GM19467 (cell line): ENCODE measurements at regions not wholly inside any gene's neighbourhood (a gene's known extent, or its start where the extent isn't known, plus 50 kb on each side); places are given as distances from the start of the nearest gene placed in this dataset.
"Not testable (repeated sequence)": the region's sequence is repeated elsewhere in the genome, so short reads cannot be mapped to it uniquely, and the experiment has no call there.

Experiments
- ATAC-seq: cut with Tn5 transposase; IDR thresholded peaks from one replicate; pipeline ENCODE4 v1.9.1; 2021; ENCODE audit warnings: mild to moderate bottlenecking, moderate library complexity; ENCODE audit not compliant: unreplicated experiment

DNA sequence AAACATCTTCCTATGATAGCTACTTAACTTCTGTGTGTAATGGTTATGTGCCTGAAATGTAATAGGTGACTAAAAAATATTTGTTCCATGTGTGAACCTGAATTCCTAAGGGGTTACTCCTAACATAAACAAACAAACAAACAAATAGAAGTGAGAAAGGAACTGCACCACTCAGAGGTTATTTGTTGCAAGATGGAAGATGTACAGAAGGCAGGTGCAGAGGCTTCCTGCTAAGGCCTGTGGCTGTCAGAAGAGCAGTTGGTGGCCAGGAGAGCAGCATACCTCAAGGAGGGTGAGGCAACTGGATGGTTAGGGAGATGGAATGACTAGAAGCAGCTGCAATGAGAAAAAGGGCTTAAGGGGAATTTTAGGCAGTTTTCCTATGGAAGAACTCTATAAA, 940.6 kb downstream of the TTLL7 start:
- no peak for ATAC-seq

DNA sequence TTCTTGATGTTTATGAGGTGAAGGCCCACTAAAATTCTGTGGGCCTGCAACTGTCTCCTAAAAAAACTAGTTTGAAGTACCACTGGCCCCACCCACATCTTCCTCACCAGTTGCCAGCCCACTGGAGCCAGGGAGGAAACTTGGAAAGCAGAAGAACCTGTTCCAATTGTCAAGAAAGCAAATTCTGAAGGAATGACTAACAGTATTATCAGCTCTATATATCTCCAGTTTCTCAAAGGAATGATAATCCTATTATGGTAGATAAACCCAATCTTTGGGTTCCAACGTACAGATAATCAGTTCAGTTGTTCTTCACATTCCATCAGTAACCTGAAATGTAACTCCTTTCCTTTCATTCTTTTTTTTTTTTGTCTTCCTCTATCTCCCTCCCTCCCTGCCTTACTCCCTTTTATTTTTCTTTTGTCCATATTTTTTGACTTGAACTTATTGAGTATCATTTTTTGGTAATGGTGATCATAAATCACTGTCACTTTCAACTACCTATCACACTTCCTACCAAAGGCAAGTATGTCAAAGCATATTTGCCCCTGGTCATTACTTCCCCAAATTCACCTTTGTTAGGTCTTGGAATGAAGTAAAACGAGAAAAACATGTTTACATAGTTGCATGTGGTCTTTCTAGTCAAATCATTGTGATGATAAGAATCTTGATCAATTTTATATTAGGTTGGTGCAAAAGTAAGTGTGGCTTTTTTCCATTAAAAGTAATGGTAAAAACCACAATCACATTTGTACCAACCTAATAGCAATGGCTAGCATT, 943.4 kb downstream of the TTLL7 start:
- ATAC-seq, result no peak

DNA sequence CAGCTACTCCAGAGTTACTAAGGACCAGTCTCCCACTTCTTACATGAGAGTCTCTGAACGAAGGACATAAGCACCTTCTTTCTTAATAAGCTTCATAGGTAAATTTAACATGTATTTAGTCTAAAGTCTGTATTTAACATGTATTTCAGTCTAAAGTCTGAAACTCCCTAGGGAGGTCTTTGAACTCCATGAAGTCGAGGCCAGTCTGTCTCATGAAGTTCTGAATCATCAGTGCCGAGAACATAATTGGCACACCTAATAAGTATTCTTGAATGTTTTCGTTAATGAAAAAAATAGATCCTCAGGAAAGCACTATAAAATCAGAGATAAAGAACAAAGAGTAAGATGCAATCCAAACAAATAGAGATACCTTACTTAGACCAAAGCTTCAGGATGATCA, 945.5 kb downstream of the TTLL7 start:
- ATAC-seq, result no peak

DNA sequence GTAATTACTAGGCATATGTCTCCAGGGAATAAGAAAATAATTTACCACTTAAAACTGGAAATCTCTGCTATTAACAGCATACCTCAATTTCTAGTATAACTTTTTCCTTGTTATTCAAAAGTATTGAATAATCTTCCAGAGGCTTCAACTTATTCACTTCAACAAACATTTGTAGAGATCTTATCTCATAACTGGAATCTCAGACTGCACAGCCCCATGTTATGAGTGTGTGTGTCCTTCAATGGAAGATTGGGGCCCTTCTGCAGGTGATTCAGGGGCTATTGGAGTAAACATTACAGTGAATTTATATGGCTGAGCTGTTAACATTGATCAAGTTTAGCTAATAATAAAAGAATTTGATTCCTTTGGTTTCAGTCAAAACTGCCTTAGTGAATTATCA, 946.1 kb downstream of the TTLL7 start:
- no peak for ATAC-seq

DNA sequence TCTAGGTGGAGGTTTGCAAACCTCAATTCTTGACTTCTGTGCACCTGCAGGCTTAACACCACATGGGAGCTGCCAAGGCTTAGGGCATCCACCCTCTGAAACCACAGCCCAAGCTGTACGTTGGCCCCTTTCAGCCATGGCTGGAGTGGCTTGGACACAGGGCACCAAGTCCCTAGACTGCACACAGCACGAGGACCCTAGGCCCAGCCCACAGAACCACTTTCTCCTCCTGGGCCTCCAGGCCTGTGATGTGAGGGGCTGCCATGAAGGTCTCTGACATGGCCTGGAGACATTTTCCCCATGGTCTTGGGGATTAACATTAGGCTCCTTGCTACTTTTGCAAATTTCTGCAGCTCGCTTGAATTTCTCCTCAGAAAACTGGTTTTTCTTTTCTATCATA, 947.9 kb downstream of the TTLL7 start:
- ATAC-seq, result not testable (repeated sequence)

DNA sequence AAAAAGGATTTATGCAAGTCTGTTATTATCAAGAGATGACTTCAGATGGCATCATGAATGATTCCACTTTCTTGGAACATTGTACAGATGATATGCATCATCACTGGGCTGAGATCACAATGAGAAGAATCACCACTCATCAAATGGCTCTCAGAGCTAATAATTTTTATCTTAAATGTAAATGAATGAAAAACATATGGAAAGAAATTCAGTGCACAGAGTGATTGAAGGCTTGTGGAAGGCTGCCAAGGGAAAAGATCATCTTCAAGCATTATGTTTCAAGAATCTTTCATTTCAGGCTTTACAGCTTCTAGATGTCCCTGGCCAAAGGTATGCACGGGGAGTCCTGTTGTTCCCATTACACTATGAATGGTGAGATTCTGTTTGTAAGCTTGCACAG, 955.7 kb downstream of the TTLL7 start:
- ATAC-seq, result no peak

DNA sequence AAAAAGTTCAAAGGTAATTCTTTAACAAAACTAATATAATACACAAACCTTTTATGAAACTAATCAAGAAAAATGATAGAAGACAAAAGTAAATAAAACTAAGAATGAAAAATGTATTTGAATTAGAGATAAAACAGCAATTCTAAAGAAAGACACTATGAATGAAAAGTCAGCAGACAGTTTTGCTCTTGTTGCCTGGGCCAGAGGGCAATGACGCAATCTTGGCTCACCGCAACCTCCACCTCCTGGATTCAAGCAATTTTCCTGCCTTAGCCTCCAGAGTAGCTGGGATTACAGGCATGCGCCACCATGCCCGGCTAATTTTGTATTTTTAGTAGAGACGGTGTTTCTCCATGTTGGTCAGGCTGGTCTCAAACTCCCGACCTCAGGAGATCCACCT, 959.8 kb downstream of the TTLL7 start:
- ATAC-seq, result not testable (repeated sequence)

DNA sequence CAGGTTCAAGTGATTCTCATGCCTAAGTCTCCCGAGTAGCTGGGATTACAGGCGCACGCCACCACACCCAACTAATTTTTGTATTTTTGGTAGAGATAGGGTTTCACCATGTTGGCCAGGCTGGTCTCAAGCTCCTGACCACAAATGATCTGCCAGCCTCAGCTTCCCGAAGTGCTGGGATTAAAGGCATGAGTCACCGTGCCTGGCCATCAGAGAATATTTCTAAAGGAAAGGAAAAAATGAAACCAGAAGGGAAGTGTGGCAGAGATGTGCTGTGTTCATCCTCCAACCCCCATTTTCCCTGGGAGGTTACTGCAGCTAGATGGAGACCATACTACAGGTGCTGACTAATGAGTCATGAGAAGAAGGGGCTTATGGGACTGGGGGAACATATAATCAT, 964.1 kb downstream of the TTLL7 start:
- no peak for ATAC-seq

DNA sequence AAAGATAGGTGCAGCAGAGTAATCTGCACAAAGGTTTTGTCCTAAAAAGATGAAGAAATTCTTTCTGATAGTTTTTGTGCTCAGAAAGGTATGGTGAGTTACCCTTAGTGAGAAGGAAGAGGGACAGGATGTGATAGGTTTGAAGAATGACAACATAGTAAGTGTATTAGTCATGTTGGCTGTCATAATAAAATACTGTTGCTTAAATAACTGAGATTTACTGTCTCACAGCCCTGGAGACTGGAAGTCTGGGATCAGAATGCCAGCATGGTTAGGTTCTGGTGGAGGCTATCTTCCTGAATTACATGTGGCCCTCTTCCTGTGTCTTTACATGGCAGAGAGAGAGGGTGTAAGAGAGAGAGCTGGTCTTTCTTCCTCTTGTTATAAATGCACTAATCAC, 965.2 kb downstream of the TTLL7 start:
- ATAC-seq, result no peak

DNA sequence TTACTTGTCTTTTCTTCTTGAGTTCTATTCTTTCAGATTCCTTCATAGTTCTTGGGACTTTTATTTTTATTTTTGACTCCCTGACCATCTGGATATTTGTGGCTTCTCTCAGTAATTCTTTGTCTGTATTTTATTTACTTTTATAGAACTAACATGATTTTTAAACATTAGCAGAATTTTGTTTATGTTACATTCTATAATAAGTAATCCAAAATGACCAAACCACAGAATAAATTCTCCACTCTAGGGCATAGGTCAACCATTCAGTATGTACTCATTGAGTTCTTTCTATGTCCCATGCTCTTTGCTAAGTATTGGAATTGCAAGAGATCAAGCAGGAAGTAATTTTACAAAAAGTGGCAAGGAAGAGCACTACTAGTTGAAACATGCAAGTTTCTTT, 969.0 kb downstream of the TTLL7 start:
- ATAC-seq, result no peak

DNA sequence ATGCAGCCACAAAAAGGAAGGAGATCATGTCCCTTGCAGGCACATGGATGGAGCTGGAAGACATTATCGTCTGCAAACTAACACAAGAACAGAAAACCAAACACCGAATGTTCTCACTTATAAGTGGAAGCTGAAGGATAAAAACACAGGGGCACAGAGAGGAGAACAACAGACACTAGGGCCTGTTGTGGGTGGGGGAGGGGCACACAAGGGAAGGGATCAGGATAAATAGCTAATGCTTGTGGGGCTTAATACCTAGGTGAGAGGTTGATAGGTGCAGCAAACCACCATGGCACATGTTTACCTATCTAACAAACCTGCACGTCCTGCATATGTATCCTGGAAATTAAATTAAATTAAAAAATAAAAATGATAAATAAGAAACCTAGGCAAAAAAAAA, 969.9 kb downstream of the TTLL7 start:
- ATAC-seq, result no peak

DNA sequence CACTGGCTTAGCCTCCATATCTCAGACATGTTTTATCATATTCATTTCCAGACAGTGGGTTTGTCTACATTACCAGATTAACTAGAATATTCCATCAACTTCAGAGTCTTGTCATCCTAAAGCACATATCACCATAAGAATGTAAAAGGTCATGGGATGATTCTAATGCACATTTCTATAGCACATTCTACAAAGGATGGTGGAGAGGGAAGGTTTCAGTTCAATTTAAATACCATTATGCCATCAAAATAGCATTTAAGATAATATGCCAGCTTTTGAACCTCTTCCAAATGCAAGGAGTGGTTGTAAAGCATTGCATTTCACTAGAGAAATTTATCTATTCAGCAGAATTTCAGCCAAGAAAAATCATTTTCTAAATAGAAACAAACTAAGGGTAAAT, 970.5 kb downstream of the TTLL7 start:
- ATAC-seq, result no peak

DNA sequence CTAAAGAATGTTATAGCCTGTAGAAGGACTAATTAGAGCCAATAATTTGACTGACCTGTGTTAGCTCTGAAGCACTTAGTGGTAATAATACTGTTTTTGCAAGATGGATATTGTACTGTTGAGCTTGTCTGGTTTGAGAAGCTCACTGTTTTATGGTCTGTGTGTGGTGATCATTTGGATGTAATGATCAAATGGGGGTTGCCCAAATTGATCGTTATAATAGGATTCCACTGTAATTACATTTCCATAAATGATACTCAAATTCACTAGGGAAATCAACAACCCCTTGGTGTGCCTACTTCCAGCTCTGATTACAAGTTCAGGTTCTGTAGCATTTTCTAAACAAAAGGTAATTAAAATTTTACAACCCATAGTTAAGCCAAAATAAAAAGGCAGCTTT, 971.4 kb downstream of the TTLL7 start:
- ATAC-seq, result no peak

DNA sequence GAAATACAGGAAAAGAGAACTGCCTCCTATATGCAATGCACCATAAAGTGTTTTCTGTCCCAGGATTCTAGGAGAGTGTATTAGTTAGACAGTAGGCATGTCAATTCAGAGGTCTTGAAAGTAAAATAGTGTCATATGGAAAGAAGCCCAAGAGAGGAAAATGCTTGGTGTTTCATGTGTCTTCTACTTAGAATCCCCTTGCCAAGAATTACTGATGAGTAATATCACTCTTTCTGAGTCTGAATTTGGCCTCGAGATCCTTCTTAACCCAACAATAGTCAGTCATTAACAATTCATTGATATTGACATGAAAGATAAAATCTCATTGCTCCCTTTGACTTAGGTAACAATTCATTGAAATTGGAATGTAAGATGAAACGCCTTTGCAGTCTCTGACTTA, 972.2 kb downstream of the TTLL7 start:
- ATAC-seq, result no peak

DNA sequence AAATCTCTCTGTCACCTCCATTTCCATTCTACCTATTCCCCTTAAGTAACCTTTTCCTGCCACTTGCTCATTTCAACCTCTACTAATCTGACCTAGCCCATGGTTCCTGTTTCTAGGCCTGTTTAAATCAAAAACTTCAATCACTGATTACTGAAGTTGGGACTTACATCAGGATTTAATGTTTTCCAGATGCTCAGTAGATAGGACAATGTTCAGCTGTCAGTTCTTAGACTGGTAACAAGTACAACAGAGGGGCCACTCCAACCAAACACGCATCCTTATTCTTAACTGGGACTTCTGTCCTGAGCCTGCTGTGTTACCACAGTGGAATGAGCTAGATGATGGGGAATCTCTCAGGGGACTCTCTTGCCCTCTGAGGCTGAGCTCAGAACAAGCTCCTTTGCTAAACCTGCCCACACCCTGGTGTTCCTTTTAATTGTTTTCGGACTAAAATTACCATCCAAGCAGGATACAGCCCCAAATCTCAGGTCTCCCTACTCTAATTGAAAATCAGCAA, 974.6 kb downstream of the TTLL7 start:
- no peak for ATAC-seq

DNA sequence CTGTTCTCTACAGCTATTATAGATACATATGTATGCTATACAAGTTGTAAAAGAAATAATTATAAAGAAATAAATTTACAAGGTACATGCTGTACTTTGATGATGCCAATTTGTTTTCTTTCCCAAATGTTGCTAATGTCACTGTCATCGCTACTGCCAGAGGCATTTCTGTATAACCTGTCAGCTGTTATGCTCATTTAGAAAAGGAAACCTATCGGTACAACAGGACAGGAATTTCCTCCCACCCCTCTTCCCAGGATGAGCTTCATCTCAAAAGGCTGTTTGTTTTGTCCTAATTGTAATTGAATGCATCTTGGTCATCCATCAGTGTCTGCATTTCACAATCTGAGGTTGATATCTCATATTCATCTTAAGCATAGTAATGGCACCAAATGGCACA, 975.7 kb downstream of the TTLL7 start:
- ATAC-seq, result no peak

DNA sequence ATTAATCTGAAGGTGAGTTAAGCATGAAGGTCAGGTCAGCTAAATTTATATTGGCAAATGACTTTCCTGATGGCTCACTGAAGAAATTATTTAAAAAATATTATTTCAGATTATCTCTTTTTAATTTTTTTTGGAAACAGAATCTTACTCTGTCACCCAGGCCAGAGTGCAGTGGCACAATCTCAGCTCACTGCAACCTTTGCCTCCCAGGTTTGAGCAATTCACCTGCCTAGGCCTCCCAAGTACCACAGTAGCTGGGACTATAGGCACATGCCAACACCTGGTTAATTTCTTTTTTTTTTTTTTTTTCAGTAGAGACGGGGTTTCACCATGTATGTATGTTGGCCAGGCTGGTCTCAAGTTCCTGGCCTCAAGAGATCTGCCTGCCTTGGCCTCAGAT, 976.7 kb downstream of the TTLL7 start:
- ATAC-seq, result no peak

DNA sequence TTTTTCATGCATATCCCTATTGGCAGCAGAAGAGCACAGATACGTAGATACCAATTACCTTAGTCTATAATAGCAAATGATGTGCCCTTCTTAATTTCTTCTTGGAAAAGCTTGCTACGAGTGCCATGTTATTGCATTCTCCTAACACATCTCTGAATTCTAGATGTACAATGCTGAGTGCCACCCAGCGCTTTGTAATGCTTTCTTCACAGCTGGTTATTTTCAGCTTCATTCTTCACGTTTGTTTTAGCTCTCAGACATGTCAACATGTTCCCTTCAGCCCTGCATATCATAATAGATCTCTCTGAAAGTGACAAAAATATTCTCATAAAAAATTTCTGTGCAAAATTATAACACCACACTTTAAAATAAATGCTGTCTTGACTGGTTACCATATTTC, 981.2 kb downstream of the TTLL7 start:
- ATAC-seq, result no peak

DNA sequence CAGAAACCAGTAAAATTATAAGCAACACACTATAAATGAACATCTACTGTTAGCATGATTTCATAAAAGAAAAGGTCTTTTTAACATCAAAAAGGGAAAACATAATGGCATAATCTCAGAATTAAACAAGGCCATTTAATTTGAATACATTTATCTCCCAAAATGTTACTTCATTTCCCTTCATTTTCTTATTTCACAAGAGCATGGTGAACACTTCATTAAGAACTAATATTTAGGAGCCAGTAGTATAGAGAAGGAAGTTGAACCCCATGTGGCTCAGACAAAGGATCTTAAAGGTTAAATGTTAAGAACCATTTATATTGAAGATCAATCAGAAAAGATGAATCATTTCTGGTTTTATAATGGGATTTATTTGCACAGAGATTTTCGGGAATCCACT, 981.7 kb downstream of the TTLL7 start:
- no peak for ATAC-seq

DNA sequence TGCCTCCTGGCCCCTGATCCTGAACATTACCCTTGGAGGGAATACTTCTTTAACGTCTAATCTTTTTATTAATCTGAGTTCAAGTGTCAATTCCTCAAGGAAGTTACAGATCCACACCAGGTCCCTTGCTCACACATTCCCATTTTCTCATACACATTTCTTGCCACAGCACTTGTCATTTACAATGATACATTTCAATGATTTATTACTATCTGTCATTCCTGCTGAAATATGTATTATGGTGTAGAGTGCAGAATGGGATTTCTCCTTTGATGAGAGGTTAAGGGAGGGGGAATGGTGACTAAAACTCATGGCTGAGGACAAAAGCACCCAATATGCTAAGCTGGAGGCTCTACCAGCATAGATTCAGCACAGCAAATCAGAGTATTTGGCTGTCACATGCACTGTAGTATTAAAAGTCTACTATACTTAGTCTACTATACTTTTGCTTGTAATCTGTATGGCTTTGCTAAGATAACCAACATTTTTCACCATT, 982.5 kb downstream of the TTLL7 start:
- ATAC-seq, result no peak

DNA sequence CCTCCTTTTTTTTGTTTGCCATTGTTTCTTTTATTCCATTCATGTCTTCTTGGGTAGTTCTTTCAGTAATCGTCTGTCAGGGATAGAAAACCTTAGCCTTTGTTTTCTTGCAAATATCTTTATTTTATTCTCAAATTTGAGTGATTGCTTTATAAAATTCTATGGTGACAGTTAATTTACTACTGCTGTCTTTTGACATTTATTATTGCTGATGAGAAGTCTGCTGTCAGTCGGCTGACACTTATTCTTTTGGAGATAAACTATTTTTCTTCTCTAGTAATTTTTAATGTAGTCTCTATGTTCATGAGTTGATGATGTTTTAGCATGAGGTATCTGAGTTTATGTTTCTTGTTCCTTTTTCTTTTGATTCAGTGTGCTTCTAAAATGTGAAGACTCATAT, 983.8 kb downstream of the TTLL7 start:
- ATAC-seq, result no peak

DNA sequence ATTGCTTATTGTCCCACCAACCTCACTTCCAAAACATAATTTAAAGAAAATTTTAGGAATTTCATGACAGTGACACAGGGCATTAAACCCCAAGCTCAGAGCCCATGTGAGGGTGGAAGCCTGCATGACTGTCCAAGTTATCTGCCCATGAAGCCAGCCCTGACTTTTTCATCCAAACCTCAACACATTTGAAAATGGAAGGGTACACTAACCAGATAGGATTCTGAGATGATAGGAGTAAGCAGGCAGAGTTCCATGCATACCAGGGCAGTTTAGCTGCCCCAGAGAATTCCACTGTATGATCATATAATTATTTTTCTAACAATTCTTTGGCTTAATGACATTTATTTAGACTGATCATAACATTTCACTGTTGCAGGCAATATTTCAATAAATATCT, 986.0 kb downstream of the TTLL7 start:
- no peak for ATAC-seq

DNA sequence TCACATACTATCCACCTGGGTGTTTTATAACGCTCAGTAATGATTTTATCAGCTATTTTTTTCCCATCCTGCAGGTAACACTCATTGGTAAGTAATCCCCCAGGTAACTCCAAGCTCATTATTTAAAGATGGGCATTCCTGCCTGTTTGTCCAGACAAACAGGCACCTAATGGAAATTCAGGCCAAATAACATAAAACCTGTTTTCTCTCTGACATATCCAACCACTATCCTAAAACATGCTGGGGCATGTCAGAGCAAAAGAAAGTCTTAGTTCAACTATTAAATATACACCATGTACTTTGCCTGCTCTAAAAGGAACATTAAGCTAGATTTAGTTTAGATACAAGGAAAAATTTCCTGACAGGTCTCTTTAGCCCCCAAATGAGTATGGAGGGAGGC, 987.7 kb downstream of the TTLL7 start:
- ATAC-seq, result no peak
